OCI-LY7 (cell line): ENCODE measurements at regions not wholly inside any gene's neighbourhood (a gene's known extent, or its start where the extent isn't known, plus 50 kb on each side); places are given as distances from the start of the nearest gene placed in this dataset.

Source experiments
- EZH2phosphoT487 ChIP-seq: fragments of 200-600 bp; sonication (generic); IDR thresholded peaks from 2 replicates; pipeline ENCODE4 v1.6.1; 2018; ENCODE audit warnings: low read depth, borderline replicate concordance, mild to moderate bottlenecking, mixed run types, antibody characterized with exemption, low read length, moderate library complexity, mixed read lengths
- TF ChIP-seq, protein P1 (sequence below): fragments of 200-600 bp; sonication (generic); conservative IDR thresholded peaks from 2 replicates; pipeline ENCODE4 v1.5.1; 2014; ENCODE audit warnings: mild to moderate bottlenecking, antibody characterized with exemption, low read length, moderate library complexity, mixed read lengths

DNA sequence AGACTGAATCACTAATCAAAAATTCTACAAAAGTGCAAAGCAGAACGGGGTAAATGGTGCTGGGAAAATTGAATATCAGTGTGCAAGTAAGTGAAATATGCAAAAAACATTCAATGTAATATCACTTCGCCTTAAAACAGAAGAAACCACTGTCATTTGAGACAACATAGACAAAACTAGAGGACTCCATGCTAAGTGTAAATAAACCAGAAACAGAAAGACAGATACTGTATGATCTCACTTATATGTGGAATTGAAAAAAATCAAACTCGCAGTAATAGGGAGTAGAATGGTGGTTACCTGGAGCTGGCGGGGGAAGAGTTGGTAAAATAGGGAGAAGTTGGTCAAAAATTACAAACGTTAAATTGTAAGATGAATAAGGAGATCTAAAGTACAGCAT lies 1420.0 kb upstream of the CDH2 start:
- TF ChIP-seq, protein P1, sequence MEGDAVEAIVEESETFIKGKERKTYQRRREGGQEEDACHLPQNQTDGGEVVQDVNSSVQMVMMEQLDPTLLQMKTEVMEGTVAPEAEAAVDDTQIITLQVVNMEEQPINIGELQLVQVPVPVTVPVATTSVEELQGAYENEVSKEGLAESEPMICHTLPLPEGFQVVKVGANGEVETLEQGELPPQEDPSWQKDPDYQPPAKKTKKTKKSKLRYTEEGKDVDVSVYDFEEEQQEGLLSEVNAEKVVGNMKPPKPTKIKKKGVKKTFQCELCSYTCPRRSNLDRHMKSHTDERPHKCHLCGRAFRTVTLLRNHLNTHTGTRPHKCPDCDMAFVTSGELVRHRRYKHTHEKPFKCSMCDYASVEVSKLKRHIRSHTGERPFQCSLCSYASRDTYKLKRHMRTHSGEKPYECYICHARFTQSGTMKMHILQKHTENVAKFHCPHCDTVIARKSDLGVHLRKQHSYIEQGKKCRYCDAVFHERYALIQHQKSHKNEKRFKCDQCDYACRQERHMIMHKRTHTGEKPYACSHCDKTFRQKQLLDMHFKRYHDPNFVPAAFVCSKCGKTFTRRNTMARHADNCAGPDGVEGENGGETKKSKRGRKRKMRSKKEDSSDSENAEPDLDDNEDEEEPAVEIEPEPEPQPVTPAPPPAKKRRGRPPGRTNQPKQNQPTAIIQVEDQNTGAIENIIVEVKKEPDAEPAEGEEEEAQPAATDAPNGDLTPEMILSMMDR = no peak
- TF ChIP-seq EZH2phosphoT487 = no peak
